ENCODE measurements at regions not wholly inside any gene's neighbourhood (a gene's known extent, or its start where the extent isn't known, plus 50 kb on each side); places are given as distances from the start of the nearest gene placed in this dataset.

DNA sequence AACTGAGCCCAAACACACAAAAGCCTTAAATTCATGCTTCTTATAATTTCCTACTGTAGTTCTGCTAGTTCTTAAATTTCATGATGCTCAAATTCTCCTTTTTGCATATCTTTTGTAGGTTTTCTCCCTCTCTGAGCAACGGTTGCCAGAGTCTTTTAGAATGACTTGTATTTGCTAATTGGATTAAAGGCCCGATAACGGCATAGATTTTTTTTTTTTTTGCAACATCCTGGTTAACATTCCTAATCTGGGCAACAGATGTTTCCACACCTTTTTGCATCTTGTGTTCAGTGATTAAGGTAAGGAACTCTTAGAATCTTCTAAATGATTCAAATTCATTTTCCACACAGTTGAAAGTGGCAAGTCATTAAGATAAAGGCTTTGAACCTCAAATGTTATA, 66.3 kb upstream of the ADGRG2 start:
- CTCF ChIA-PET, result interaction anchor here (1.0 kb wide), 1 partner anchor 10 kb away, joined by 3 read pairs; no protein-coding TSS in a partner anchor
- no peaks in the 10 kb centered on the region for H3F3A ChIP-seq (replicated peaks; ENCODE audit: insufficient read depth)
- H3K9me2 ChIP-seq, result no peaks in the 10 kb centered on the region
- 8% methylated on average over 3 of the region's 3 CpGs for WGBS (ENCODE audit: low lambda C conversion rate)
- TF ChIP-seq, protein P1, sequence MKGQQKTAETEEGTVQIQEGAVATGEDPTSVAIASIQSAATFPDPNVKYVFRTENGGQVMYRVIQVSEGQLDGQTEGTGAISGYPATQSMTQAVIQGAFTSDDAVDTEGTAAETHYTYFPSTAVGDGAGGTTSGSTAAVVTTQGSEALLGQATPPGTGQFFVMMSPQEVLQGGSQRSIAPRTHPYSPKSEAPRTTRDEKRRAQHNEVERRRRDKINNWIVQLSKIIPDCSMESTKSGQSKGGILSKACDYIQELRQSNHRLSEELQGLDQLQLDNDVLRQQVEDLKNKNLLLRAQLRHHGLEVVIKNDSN (IDR thresholded peaks at IDR 0.05; ENCODE audit: borderline replicate concordance, low read depth), result no peak
- TF ChIP-seq JUND (IDR thresholded peaks at IDR 0.05) (no peak), GATA2 (CRISPR knock-in tag; IDR thresholded peaks at IDR 0.05) (no peak), SIN3A (IDR thresholded peaks at IDR 0.05; ENCODE audit: borderline replicate concordance, low read depth, low read length) (no peak), MXI1 (IDR thresholded peaks at IDR 0.05; ENCODE audit: low read depth, low read length) (no peak), RXRA (IDR thresholded peaks at IDR 0.05; ENCODE audit: borderline replicate concordance, low read depth) (no peak), SMC3 (IDR thresholded peaks at IDR 0.05; ENCODE audit: low read depth, low read length) (no peak), NRF1 (IDR thresholded peaks at IDR 0.05; ENCODE audit: low read depth, low read length) (no peak), YY1 (IDR thresholded peaks at IDR 0.05; ENCODE audit: low read depth) (no peak), EZH2phosphoT487 (IDR thresholded peaks at IDR 0.05; ENCODE audit: borderline replicate concordance, low read depth) (no peak)
- TF ChIP-seq, protein P2, sequence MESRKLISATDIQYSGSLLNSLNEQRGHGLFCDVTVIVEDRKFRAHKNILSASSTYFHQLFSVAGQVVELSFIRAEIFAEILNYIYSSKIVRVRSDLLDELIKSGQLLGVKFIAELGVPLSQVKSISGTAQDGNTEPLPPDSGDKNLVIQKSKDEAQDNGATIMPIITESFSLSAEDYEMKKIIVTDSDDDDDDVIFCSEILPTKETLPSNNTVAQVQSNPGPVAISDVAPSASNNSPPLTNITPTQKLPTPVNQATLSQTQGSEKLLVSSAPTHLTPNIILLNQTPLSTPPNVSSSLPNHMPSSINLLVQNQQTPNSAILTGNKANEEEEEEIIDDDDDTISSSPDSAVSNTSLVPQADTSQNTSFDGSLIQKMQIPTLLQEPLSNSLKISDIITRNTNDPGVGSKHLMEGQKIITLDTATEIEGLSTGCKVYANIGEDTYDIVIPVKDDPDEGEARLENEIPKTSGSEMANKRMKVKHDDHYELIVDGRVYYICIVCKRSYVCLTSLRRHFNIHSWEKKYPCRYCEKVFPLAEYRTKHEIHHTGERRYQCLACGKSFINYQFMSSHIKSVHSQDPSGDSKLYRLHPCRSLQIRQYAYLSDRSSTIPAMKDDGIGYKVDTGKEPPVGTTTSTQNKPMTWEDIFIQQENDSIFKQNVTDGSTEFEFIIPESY (IDR thresholded peaks at IDR 0.05; ENCODE audit: borderline replicate concordance, low read depth), result no peak
- no peak for DNase-seq
- H2AFZ ChIP-seq (ENCODE audit: low read depth), result no peak overlapping the region
- H3K27ac ChIP-seq (ENCODE audit: low read depth in 2 of 2, low read length in 1 of 2), result no peak overlapping the region
- H3K4me1 ChIP-seq (ENCODE audit: control insufficient read depth in 1 of 2, insufficient read depth in 2 of 2, low read depth in 1 of 2, low read length in 1 of 2), result peaks cover 0 to 11% of the 10 kb centered on the region in 2 experiments; a peak in 1 of 4 replicates
- H3K9ac ChIP-seq, result no peak overlapping the region
- POLR2A ChIA-PET, result no interaction called here
- H3K36me3 ChIP-seq (replicated peaks in 1 of 2; ENCODE audit: control insufficient read depth in 1 of 2, insufficient read depth in 2 of 2, low read length in 1 of 2), result no peaks in the 10 kb centered on the region
- no peaks in the 10 kb centered on the region for H3K9me3 ChIP-seq
- no peaks in the 10 kb centered on the region for H3K27me3 ChIP-seq (ENCODE audit: insufficient read depth)
- no peaks in the 10 kb centered on the region for H3K79me2 ChIP-seq (ENCODE audit: insufficient read depth)
- no peaks in the 10 kb centered on the region for H4K20me1 ChIP-seq (ENCODE audit: insufficient read depth)
- no peak overlapping the region for H3K4me3 ChIP-seq (ENCODE audit: low read depth in 2 of 2, low read length in 1 of 2)
- H3K4me2 ChIP-seq, result no peak overlapping the region

DNA sequence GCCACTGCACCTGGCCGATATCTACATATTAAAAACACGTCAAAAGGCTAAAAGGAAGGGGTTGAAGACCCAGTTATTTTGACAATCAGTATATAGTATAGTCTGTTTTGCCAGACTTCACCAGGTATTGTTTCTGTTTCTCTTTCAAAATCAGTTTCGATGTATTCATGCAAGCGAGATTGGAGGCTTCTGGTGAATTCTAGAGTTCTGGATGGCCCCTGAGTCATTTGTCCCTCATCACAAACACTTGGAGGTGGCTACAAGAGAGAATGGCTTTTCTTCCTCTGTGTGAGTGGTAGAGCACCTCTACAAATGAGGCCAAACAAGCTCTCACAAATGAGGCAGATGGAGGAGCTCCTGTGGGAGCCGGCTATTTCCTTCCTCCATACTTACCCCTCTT, 68.6 kb upstream of the ADGRG2 start:
- Histone ChIP-seq H4K20me1 (ENCODE audit: insufficient read depth) (no peaks in the 10 kb centered on the region), H3K27ac (ENCODE audit: low read depth in 2 of 2, low read length in 1 of 2) (no peak overlapping the region), H2AFZ (ENCODE audit: low read depth) (no peak overlapping the region), H3K4me2 (no peak overlapping the region), H3K4me3 (ENCODE audit: low read depth in 2 of 2, low read length in 1 of 2) (no peak overlapping the region), H3K9me2 (no peaks in the 10 kb centered on the region), H3K9ac (no peak overlapping the region), H3K36me3 (replicated peaks in 1 of 2; ENCODE audit: control insufficient read depth in 1 of 2, insufficient read depth in 2 of 2, low read length in 1 of 2) (no peaks in the 10 kb centered on the region), H3K79me2 (ENCODE audit: insufficient read depth) (no peaks in the 10 kb centered on the region), H3F3A (replicated peaks; ENCODE audit: insufficient read depth) (no peaks in the 10 kb centered on the region), H3K27me3 (ENCODE audit: insufficient read depth) (no peaks in the 10 kb centered on the region; the same call in 1 of the 2 replicates), H3K9me3 (no peaks in the 10 kb centered on the region), H3K4me1 (ENCODE audit: control insufficient read depth in 1 of 2, insufficient read depth in 2 of 2, low read depth in 1 of 2, low read length in 1 of 2) (peaks cover 0 to 11% of the 10 kb centered on the region in 2 experiments; a peak in 2 of 4 replicates)
- CTCF ChIA-PET, result no interaction called here
- TF ChIP-seq NFIC (IDR thresholded peaks at IDR 0.05; ENCODE audit: borderline replicate concordance) (no peak), FOXM1 (IDR thresholded peaks at IDR 0.05; ENCODE audit: low read depth) (no peak), SIN3A (IDR thresholded peaks at IDR 0.05; ENCODE audit: borderline replicate concordance, low read depth, low read length) (no peak), ELF1 (IDR thresholded peaks at IDR 0.05) (no peak)
- TF ChIP-seq, protein P3, sequence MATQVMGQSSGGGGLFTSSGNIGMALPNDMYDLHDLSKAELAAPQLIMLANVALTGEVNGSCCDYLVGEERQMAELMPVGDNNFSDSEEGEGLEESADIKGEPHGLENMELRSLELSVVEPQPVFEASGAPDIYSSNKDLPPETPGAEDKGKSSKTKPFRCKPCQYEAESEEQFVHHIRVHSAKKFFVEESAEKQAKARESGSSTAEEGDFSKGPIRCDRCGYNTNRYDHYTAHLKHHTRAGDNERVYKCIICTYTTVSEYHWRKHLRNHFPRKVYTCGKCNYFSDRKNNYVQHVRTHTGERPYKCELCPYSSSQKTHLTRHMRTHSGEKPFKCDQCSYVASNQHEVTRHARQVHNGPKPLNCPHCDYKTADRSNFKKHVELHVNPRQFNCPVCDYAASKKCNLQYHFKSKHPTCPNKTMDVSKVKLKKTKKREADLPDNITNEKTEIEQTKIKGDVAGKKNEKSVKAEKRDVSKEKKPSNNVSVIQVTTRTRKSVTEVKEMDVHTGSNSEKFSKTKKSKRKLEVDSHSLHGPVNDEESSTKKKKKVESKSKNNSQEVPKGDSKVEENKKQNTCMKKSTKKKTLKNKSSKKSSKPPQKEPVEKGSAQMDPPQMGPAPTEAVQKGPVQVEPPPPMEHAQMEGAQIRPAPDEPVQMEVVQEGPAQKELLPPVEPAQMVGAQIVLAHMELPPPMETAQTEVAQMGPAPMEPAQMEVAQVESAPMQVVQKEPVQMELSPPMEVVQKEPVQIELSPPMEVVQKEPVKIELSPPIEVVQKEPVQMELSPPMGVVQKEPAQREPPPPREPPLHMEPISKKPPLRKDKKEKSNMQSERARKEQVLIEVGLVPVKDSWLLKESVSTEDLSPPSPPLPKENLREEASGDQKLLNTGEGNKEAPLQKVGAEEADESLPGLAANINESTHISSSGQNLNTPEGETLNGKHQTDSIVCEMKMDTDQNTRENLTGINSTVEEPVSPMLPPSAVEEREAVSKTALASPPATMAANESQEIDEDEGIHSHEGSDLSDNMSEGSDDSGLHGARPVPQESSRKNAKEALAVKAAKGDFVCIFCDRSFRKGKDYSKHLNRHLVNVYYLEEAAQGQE (IDR thresholded peaks at IDR 0.05; ENCODE audit: low read depth, low read length), result no peak
- POLR2A ChIA-PET, result no interaction called here
- WGBS (ENCODE audit: low lambda C conversion rate), result 29% methylated on average over 5 of the region's 5 CpGs
- DNase-seq, result no peak
